Epithelial cell of esophagus (primary cell): ENCODE measurements at regions not wholly inside any gene's neighbourhood (a gene's known extent, or its start where the extent isn't known, plus 50 kb on each side); places are given as distances from the start of the nearest gene placed in this dataset.

Source experiments
- DNase-seq: peaks from one replicate; pipeline ENCODE4 v3.0.0; 2010; ENCODE audit warnings: low read depth
- H3K4me3 ChIP-seq: 2 replicates; pipeline ENCODE4 v1.5.1; 2011; ENCODE audit warnings: mild to moderate bottlenecking, low read length, control low read depth
- CTCF ChIP-seq: IDR thresholded peaks from 2 replicates; pipeline ENCODE4 v1.5.1; 2011; ENCODE audit warnings: low read depth, mild to moderate bottlenecking, low read length, control low read depth, inconsistent platforms; ENCODE audit not compliant: insufficient read depth; ENCODE audit errors: missing control alignments

DNA sequence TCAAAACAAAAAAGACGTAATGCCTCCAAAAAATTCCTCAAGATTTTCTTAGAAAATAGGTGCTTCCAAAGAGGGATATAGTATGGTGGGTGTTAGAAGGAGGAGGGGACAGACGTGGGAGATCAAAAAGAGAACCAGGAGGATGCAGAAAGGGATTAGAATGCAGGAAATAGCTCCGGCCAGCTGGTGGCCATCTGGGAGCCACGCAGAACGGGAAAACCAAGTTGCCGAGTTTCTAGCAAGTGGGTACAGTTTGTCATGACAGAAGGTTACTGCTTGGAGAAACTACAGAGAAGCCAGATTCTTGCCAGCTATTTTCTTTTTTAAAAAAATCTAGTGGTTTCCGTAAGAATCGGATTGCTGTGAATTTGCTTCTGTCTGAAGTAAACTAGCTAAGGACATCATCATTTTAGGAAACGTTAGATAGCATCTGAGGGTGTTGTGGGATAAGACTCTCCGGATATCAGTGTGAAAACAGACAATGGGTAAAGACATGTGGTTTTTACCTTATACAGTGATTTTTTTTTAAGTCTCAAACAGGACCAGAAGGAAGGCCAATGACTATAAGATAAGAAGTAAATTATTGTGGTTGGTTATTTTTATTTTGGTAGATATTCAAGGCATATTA lies 104.9 kb downstream of the HSPH1 start:
- no peak for DNase-seq
- H3K4me3 ChIP-seq = no peak overlapping the region
- TF ChIP-seq CTCF = no peak

DNA sequence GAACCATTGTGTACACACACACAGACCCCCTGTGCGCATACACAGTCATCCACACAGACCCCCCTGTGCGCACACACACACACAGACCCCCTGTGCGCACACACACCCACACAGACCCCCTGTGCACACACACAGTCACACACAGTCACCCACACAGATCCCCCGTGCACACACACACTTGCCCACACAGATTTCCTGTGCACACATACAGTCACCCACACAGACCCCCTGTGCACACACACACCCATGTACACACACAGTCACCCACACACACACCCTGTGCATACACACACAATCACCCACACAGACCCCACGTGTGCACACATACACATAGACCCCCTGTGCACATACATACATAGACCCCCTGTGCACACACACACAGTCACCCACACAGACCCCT lies 106.1 kb downstream of the HSPH1 start:
- no peak overlapping the region for H3K4me3 ChIP-seq
- DNase-seq = no peak
- no peak for TF ChIP-seq CTCF

DNA sequence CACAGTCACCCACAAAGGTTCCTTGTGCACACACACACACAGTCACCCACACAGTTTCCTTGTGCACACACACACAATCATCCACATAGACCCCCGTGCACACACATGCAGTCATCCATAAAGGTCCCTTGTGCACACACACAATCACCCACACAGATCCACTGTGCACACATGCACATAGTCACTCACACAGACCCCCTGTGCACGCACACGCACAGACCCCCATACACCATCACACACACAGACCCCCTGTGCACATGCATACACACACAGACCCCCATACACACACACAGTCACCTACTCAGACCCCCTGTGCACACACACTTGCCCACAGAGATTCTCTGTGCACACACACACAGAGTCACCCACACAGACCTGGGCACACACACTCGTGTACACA lies 107.1 kb downstream of the HSPH1 start:
- no peak for TF ChIP-seq CTCF
- no peak overlapping the region for H3K4me3 ChIP-seq
- no peak for DNase-seq

DNA sequence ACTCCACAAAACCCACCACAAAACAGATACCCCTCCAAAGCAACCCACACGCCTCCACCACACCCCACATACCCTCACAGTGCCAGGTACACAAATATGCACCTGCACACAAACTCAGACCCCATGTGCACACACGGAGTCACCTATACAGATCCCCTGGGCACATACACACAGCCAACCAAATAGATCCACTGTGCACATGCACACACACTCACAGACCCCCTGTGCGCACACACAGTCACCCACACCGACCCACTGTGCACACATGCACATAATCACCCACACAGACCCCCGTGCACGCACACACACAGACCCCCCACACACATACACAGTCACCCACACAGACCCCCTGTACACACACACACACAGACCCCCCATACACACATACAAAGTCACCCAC lies 107.8 kb downstream of the HSPH1 start:
- no peak overlapping the region for H3K4me3 ChIP-seq
- DNase-seq = no peak
- TF ChIP-seq CTCF = no peak

GRCh38 chr13:31053091-31053490 lies 108.6 kb downstream of the HSPH1 start:
- DNase-seq = peak; percentile 41
- TF ChIP-seq CTCF = no peak
- no peak overlapping the region for H3K4me3 ChIP-seq

GRCh38 chr13:31052478-31052877 lies 109.2 kb downstream of the HSPH1 start:
- H3K4me3 ChIP-seq = no peak overlapping the region
- DNase-seq = no peak
- no peak for TF ChIP-seq CTCF

DNA sequence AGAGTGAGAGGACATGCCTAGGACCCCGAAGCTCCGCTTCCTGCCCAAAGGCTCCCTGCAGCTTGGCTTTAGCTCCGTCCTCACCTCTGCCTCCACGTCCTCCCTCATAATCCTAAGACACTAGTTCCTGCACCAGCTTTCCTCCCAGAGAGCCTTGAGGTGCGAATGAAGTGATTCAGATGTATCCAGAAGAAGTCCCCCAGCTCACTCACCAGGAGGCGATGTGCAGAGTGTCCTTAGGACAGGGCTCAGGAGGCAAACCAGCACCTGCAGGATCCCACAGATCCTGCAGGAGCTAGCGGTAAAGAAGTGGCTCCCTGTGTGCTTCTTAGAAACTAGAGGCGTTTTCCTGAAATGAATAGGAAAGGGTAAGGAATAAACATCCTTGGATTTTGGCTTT lies 109.7 kb downstream of the HSPH1 start:
- TF ChIP-seq CTCF = peak; percentile 8
- DNase-seq = no peak
- no peak overlapping the region for H3K4me3 ChIP-seq
